Neural cell (in vitro differentiated cells): ENCODE measurements at regions not wholly inside any gene's neighbourhood (a gene's known extent, or its start where the extent isn't known, plus 50 kb on each side); places are given as distances from the start of the nearest gene placed in this dataset.

ENCODE experiments used
- EP300 ChIP-seq: fragments of 450-650 bp; conservative IDR thresholded peaks from 2 replicates; pipeline ENCODE4 v1.6.1; 2014; ENCODE audit warnings: antibody characterized with exemption, mild to moderate bottlenecking, moderate library complexity; ENCODE audit not compliant: poor library complexity, severe bottlenecking
- EZH2 ChIP-seq: fragments of 200-600, 300-800 bp; shearing (Covaris generic), sonication (generic); IDR thresholded peaks from 2 replicates; pipeline ENCODE4 v1.6.1; 2014; ENCODE audit warnings: antibody characterized with exemption, low read length, borderline replicate concordance, mild to moderate bottlenecking; ENCODE audit not compliant: insufficient read depth, poor library complexity, severe bottlenecking
- MXI1 ChIP-seq: fragments of 450-650 bp; conservative IDR thresholded peaks from 2 replicates; pipeline ENCODE4 v1.6.1; 2014; ENCODE audit warnings: antibody characterized with exemption, mild to moderate bottlenecking; ENCODE audit not compliant: poor library complexity, severe bottlenecking
- POLR2AphosphoS5 ChIP-seq: IDR thresholded peaks from 2 replicates; pipeline ENCODE4 v1.6.1; 2012
- RAD21 ChIP-seq: fragments of 450-650 bp; conservative IDR thresholded peaks from 2 replicates; pipeline ENCODE4 v1.6.1; 2014; ENCODE audit warnings: antibody characterized with exemption, mild to moderate bottlenecking, moderate library complexity
- SMC3 ChIP-seq: fragments of 450-650 bp; conservative IDR thresholded peaks from 2 replicates; pipeline ENCODE4 v1.6.1; 2014; ENCODE audit warnings: antibody characterized with exemption, mild to moderate bottlenecking, moderate library complexity; ENCODE audit not compliant: poor library complexity
- TAF1 ChIP-seq: IDR thresholded peaks from 2 replicates; pipeline ENCODE4 v1.6.1; 2012; ENCODE audit warnings: low read depth
- TF ChIP-seq, protein P1 (sequence below): fragments of 450-650 bp; IDR thresholded peaks from 2 replicates; pipeline ENCODE4 v1.5.1; 2014; ENCODE audit warnings: antibody characterized with exemption, mild to moderate bottlenecking, moderate library complexity; ENCODE audit not compliant: poor library complexity, severe bottlenecking
- TF ChIP-seq, protein P2 (sequence below): IDR thresholded peaks from 2 replicates; pipeline ENCODE4 v1.6.1; 2012; ENCODE audit warnings: borderline replicate concordance

DNA sequence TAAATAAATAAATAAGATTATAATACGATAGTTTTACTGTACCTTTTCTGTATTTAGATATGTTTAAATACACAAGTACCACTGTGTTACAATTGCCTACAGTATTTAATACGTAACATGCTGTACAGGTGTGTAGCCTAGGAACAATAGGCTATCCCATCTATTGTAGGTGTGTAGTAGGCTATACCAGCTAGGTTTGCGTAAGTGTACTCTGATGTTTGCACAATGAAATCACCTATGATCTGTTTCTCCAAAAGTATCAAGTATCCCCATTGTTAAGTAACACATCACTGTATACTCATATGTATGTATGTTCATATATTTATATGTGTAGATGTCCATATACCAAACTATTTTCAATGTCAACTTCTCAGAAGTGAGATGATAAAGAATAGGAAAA, 118.2 kb upstream of the RND3 start:
- TF ChIP-seq EZH2 (no peak), POLR2AphosphoS5 (no peak), RAD21 (no peak), SMC3 (no peak), TAF1 (no peak), MXI1 (no peak), EP300 (no peak)
- TF ChIP-seq, protein P1, sequence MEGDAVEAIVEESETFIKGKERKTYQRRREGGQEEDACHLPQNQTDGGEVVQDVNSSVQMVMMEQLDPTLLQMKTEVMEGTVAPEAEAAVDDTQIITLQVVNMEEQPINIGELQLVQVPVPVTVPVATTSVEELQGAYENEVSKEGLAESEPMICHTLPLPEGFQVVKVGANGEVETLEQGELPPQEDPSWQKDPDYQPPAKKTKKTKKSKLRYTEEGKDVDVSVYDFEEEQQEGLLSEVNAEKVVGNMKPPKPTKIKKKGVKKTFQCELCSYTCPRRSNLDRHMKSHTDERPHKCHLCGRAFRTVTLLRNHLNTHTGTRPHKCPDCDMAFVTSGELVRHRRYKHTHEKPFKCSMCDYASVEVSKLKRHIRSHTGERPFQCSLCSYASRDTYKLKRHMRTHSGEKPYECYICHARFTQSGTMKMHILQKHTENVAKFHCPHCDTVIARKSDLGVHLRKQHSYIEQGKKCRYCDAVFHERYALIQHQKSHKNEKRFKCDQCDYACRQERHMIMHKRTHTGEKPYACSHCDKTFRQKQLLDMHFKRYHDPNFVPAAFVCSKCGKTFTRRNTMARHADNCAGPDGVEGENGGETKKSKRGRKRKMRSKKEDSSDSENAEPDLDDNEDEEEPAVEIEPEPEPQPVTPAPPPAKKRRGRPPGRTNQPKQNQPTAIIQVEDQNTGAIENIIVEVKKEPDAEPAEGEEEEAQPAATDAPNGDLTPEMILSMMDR, result no peak
- TF ChIP-seq, protein P2, sequence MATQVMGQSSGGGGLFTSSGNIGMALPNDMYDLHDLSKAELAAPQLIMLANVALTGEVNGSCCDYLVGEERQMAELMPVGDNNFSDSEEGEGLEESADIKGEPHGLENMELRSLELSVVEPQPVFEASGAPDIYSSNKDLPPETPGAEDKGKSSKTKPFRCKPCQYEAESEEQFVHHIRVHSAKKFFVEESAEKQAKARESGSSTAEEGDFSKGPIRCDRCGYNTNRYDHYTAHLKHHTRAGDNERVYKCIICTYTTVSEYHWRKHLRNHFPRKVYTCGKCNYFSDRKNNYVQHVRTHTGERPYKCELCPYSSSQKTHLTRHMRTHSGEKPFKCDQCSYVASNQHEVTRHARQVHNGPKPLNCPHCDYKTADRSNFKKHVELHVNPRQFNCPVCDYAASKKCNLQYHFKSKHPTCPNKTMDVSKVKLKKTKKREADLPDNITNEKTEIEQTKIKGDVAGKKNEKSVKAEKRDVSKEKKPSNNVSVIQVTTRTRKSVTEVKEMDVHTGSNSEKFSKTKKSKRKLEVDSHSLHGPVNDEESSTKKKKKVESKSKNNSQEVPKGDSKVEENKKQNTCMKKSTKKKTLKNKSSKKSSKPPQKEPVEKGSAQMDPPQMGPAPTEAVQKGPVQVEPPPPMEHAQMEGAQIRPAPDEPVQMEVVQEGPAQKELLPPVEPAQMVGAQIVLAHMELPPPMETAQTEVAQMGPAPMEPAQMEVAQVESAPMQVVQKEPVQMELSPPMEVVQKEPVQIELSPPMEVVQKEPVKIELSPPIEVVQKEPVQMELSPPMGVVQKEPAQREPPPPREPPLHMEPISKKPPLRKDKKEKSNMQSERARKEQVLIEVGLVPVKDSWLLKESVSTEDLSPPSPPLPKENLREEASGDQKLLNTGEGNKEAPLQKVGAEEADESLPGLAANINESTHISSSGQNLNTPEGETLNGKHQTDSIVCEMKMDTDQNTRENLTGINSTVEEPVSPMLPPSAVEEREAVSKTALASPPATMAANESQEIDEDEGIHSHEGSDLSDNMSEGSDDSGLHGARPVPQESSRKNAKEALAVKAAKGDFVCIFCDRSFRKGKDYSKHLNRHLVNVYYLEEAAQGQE, result no peak
